HK-2 (cell line): ENCODE measurements at regions not wholly inside any gene's neighbourhood (a gene's known extent, or its start where the extent isn't known, plus 50 kb on each side); places are given as distances from the start of the nearest gene placed in this dataset.
"Not testable (repeated sequence)": the region's sequence is repeated elsewhere in the genome, so short reads cannot be mapped to it uniquely, and the experiment has no call there.

ENCODE experiments used
- DNase-seq: peaks from one replicate; pipeline ENCODE4 v3.0.0-alpha.2; 2018; ENCODE audit not compliant: unreplicated experiment

DNA sequence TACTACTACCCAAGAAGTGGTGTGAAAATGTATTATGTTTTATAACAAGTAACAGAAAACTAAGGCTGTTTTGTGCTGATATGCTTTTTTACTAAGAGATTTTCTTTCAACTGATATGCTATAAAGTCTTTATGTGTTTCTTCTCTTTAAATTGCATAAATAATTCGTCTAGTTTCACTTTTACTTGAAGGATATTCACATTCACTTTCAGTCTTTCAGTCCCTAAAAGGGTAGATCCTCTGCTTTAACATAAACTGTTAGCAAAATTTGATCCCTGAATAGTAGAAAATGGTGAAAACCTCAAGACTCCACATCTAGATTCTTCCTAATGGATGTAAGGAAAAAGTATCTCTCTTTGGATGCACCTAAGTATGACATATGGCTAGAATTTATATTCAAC, 69.0 kb upstream of the FST start:
- DNase-seq = no peak

DNA sequence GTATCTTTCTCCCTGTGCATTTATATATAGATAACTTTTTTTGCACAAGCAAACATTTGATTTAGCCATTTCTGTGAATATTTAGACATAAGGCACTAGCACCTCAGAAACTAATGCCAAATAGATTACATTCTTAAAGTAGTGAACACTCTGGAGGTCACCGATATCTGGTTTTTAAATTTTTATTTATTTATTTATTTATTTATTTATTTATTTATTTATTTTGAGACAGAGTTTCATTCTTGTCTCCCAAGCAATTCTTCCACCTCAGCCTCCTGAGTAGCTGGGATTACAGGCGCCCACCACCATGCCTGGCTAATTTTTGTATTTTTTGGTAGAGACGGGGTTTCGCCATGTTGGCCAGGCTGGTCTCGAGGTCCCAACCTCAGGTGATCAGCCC, 67.9 kb upstream of the FST start:
- DNase-seq = not testable (repeated sequence)

DNA sequence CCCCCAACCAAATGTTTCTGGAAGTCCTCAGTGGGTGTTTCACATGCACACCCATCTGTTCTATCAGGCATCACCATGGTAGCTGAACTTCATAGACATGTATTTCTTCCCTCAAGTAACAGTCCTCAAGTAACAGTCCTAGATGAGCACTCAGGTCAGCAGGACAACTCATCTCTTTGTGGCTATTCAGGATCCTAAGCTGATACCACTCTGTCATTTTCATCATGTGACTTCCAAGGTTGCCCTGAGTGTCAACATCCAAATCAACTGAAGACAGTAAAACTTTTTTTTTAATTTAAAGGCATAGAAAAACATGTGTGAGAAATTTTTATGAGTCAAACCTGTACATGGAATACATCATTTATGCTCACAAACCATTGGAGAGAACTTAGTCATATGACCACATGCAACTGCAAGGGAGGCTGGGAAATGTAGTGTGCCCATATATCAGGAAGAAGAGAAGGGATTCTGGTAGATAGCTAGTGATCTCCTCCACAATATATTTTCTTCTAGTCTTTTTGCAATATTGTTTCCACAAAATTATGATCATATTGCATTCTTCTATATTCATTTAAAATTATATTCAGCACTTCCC, 64.2 kb upstream of the FST start:
- no peak for DNase-seq

DNA sequence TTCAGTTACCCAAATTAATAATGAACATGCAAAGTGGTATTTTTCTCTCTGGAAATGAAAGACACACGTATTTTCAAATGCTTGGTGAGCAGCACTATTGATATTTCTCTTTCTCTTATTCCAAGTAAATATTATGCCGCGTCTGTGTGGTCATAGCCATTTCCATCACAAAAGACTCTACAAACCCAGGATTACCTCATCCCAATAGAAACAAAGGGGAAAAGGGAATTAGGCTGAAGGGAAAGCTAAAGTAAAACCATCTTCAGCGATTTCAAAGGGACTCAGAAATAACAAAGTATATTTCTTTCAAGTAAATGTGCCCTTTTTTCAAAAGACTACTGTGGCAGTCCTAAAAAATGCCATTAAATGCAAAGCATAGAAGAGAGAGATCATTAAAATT, 62.0 kb upstream of the FST start:
- no peak for DNase-seq

DNA sequence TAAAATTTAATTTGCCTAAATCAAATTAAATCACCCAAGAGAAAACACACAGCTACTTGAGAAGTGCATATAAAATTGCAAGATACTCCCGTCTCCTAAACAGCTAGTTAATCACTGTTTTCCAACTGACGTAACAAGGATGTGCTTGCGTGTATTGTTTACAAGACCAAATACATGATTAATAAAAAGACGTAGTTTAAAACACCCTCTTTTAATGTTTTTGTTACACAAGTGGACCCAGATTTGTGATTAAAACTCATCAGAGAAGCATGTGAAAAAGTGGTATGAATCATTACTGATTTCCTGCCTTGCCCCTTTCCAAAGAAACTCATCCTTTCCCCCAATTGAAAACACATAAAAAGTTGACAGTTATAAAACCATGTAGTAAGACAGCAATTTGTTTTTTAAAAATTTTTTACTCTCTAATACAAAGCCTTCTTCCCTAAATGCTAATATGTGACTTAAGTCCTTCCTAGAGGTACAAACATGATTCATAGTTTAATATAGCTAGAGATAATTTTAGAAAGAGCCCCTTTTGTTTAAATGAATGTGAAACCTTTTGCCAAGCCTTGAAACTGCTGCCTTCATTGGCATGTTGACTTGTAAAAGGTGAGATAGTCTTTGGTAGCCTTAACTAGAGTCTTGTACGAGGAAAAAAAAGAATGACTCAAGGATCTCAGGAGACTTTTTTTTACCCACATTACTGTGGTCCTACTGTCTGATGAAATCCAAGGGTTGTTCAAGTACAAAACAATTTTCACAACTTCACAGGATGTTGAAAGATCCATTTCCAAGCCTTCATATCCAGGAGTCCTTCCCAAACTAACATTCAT, 61.4 kb upstream of the FST start:
- no peak for DNase-seq

DNA sequence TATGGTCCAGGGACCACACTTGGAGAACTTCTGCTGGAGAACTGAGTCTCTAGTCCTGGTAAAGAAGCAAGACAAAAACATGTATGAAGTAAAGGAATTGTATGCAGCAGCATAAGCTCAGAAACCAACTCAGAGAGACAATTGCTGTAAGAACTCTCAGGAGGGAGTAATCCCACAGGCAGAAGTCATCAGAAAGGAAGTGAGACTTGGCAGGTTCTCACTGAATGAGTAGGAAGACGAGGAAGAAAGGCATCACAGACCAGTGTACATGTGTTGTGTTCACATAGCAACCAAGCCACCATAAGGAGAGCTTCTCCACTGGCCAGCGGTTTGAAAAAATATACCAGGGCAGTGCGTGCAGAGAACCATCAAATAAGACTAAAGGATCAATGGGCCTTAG, 57.9 kb upstream of the FST start:
- DNase-seq = no peak

DNA sequence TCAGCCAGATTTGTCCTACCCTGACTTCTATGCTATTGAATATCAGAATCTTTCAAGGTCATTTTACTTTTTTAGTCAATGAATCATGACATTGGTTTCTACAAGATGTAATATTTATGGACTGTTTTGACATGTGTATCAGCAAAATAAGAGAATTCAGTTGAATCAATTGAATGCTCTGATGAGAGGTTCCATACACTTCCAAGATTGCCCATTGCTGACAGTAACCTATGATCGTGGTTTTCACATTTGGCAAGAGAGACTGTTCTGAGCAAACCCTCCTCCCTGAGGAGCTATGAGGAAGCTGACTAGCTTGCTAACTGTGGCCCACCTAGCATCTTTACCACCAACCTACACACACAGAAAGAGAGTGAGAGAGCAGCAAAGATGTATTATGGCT, 56.7 kb upstream of the FST start:
- DNase-seq = no peak

DNA sequence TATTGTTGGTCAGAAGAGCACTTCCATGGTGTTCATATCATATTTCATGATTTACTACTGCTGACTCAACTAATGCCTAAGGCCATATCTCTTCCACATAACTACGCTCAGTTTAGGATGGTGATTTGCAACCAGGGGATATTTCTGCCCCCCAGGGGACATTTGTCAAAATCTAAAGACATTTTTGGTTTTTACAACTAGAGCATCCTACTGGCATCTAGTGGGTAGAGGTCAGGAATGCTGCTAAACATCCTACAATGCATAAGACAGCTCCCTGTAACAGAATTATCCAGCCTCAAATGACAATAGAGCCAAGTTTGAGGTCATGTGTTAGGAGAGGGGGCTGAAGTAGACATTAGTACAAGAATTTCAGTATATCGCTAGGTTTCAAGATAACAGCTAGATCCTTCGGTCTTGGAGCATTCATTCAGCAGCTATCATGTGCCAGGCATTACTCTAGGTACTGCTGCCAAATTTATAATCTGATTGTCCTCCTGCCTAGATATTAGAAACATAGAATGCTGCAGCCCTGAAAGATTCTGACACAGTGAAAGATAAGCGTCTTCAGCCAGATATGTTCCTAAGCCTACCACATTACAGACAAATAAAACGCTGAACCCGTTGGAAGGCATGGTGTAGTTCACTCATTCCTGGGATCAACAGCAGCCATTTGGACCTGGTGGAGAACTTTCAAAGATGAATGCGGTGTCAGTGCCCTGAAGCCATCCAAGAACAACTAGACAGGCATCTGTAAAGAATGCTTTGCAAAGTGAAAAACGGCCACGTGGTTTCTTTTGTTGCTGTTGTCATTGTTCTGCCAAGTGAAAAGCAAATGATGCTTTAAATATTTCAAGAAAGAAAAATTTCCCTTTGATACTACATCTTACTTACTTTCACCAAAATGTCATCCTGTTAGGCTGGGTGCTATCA, 55.5 kb upstream of the FST start:
- no peak for DNase-seq

DNA sequence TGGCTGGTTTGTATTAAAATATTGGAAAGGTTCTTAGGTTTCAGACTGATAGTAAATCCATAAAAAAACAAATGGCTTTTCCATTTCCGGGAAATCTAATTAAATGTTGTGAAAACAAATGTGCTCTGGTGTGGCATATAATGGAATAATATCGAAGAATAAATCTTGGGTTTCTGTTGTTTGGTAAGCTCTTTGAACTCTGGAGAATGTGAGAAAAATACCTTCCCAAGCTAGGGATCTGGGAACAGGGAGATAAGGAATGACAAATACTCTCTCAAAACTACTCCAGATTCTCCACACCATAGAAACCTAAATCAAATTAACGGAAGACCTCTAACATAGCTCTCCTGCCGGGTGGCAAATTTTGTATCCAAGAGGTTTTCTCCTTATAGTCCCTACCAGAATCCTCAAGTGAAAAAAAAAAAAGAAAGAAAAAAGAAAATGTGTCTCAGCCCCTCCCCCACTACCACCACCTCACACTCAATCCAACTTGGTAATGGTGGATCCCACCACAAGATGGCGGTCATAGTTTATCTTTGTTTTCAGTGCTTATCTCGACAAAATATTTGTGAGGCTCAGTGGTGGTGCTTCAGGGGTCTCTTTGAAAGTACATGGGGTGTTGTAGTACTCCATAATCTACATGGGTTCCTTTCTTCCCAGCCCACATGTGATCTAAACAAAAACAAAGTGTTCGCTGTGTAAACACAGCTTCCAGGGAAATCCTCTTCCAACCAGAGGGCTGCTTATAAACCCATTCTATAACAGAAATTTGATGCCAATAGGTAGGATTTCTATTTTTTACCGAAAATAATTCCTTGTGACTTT, 54.5 kb upstream of the FST start:
- no peak for DNase-seq

DNA sequence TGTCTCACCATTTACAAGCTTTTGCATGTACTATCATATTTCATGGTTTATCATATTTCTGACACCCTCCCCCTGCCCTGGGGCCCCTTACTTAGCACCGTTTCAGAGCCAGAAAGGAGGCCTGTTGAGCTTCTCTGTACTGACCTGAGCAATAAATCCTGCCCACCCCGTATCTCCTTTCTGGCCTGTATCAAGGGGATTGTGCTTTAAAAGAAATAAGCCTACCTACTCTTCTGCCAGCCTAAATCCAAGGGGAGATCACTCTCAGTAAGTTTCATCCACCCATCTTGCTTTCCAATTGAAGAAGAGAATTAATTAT, 54.0 kb upstream of the FST start:
- DNase-seq = no peak

DNA sequence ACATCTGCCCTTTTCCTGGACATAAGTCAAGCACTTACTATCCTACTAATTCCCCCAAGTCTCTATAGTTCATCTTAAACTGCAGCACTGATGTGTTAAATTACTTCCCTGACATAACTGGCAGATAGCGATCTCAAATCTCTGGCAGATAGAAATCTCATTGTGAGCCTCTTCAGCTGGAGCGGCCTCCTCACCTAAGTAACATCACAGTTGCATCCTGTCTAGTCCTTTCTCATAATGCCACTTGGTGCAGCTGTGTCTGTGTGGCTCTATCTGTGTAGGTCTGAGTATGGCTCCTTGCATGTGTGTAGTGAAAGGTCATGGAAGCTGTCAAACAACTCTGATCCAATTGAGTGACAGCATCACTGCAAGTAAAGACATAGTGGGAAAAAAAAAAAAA, 53.6 kb upstream of the FST start:
- no peak for DNase-seq

DNA sequence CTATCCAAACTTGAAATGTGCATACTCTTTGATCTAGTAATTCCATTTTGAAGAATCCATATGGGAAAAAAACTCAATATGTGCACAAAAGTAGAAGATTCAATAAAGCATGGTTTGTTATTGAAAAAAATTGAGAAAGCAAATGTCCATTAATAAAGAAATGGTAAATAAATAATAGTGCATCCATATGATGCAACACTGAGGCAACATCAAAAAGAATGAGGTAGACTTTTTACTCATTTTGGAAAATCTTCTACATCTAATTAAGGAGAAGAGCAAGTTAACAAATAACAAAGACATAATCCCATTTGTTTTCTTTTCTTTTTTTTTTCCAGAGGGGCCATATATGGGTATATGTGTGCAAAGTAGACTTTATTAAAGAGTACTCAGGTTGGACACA, 52.5 kb upstream of the FST start:
- DNase-seq = no peak

DNA sequence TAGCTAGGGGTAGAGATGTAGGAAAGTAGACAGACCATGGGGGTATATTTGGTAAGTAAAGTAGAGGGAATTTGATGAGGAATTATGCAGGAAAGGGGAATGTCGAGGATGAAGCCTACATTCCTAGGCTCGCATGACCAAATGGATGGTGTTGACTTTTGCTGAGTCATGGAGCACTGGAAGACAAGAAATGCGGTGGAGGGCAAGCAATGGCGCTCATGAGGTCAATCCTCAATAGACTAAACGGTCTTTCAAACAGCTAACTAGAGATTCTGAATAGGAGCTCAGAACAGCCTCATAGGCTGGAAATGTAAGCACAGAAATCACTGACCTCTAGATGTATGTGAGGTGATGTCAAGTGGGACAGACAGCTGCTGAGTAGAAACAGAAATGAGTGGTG, 50.7 kb upstream of the FST start:
- DNase-seq = no peak

DNA sequence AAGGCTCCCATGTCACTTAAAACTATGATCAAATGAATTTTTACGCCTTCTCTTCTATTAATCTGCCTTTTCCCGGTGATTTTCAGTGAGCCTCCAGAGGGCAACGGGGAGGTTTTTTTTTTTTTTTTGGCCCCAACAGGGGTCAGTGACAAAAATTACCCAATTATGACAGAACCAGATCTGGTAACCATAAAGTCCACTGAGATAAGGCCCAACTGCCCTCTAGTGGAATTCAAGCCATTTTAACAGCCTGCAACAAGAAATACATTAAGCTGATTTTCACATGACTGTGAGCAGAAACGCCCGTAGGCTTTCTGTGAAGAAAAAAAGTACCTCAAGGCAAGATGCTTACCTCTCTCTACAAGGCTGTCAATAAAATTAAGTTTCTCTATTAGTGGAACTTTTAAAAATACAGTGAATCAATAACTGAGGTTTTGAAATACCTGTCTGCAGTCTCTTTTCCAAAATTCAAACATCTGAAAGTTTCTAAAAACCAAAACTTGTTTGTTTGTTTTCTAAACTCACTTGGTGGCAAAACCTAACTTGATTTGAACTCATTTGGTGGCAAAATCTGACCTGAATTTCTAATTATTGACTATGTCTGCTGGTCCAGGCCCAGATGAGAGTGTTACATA, 49.7 kb upstream of the FST start:
- no peak for DNase-seq
